ENCODE measurements at regions not wholly inside any gene's neighbourhood (a gene's known extent, or its start where the extent isn't known, plus 50 kb on each side); places are given as distances from the start of the nearest gene placed in this dataset.

DNA sequence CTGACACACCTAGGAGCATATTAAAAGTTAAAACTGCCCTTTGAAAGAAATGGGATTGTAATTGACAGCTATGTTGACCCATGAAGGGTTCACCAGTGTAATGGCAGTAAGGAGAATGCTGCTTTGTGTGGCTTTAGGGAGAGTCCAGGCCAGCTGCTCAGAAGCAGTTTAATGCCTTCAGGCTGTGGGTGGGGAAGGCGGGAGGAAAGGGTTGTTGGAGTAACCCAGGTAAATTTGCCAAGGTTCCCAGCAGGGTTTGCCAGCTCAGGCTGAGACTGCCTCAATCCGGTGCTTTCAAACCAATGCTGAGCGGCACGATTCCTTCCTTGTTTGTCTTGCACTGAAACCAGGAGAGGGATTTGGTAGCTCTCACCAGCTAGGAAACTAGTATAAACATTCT is 637.2 kb downstream of the INHBA start:
- no peak for TF ChIP-seq FOXM1 (IDR thresholded peaks at IDR 0.05; ENCODE audit: borderline replicate concordance, low read depth)
- no peak for TF ChIP-seq TEAD4 (IDR thresholded peaks at IDR 0.05)
- TF ChIP-seq RAD21 (IDR thresholded peaks at IDR 0.05; ENCODE audit: low read depth) = no peak
- TF ChIP-seq TAF1 (IDR thresholded peaks at IDR 0.05; ENCODE audit: low read depth) = no peak

All from Ishikawa (cell line).